Stimulated activated CD8-positive, alpha-beta memory T cell treated with anti-CD3 and anti-CD28 coated beads, Interleukin-7, amount 100 ng/mL, for 1 hour (primary cell): ENCODE measurements at regions not wholly inside any gene's neighbourhood (a gene's known extent, or its start where the extent isn't known, plus 50 kb on each side); places are given as distances from the start of the nearest gene placed in this dataset.

Experiments
- DNase-seq, 2 donors: peaks; one replicate each; pipeline ENCODE4 v3.0.0-alpha.2; 2020; ENCODE audit warnings: low read depth in 2 of 2

DNA sequence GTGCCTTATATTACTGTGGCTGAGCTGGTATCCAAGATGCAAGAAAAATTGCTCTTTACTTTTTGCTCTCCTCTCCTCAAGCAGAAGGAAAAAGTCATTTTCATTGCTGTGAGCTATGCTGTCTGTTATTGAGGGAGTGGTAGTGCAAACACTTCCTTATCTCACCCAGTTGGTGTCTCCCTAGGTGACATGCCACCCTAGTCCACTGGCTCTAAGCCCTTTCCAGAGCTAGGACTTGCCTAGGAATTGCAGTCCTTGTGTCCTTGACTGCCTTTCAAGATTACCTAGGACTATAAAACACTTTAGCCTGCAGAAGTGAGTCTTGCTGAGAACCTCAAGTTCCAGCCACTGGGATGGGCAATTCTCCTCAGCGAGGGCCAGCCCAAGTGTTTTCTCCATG lies 458.3 kb downstream of the MRPL39 start:
- no peak for DNase-seq

DNA sequence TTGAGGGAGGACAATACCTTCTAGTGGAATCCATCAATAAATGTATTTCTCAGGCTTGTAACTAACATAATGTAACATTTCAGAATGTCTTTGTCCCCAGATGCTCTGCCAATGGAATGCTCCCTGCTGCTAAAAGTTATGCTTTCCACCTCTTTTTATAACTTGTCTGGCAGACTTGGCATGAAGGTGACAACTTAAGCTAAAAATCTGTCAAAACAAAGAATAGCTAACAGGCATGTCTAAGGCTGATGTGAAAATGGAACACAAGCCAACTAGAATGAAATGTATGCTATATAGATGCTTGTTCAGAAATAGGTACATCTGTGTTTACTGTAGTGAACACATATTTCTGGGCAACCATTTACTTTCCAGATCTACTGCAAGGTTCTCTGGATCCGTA lies 467.9 kb downstream of the MRPL39 start:
- DNase-seq = no peak

DNA sequence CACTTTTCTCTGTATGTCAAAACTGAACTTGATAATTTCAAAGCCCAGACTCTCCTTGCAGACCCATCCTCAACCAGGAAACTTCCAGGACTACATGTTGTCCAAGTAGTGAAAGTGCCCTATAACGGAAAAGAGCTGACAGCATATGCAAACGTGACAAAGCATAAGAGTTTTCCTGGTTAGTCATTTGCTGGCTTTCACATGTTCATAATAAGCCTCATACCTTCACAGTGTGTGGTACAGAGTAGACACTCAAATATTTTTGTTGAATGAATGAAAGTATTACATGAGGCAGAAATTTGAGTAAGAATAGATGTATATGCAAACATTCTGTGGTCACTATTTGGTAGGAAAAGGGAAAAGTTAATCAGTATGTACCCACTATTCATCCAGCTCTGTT lies 473.3 kb downstream of the MRPL39 start:
- DNase-seq = no peak

DNA sequence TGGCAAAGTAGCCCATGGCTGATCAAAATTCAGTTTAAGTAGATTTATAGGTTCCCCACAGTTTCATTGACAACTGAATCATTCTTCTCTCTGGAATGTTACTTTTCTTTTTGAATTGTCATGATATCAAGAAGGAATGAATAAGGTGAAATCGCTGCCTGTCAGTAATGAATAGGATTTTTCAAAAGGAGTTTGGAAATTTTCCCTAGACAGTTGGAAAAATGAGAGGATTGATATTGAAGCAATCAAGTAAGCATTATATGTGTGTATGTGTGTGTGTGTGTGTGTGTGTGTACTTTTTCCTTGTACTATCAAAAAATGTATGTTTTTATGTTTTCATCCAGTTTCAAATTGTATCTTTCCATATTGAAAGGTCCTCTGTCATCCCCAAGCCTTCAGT lies 479.5 kb downstream of the MRPL39 start:
- DNase-seq = no peak

DNA sequence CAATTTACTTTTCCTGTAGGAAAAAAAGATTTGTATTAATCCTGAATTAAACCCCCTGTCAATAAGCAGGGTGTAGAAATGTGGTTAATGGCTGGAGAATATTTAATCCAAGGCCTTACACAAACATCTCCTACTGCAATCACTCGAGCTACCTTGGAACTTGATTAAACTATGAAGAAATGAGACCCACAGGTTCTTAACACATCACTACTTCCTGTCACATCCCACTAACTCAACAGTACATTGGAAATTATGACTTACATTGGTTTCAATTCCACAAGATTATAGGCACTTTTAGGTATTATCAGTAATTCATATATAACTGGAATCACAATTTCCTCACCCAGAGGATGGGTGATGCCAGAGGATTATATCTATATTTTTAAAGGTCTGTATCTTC lies 480.3 kb downstream of the MRPL39 start:
- no peak for DNase-seq

DNA sequence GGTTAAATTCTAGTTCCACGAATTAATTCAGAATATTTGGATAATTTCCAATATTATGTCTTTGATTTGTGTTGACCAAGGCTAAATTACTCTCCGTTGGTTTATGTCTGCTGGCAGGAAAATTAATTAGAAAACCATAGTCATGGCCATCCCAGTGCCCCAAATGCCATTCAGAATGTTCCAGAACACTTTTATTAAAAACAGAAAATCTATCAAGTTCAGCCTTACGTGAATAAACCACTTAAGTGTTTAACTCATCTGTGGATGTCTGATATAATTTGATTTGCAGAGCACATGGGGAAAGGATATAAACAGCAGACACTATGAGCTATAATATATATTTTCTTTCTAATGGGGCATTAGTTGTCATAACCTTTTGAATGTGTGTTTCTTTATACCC lies 480.7 kb downstream of the MRPL39 start:
- DNase-seq = no peak

DNA sequence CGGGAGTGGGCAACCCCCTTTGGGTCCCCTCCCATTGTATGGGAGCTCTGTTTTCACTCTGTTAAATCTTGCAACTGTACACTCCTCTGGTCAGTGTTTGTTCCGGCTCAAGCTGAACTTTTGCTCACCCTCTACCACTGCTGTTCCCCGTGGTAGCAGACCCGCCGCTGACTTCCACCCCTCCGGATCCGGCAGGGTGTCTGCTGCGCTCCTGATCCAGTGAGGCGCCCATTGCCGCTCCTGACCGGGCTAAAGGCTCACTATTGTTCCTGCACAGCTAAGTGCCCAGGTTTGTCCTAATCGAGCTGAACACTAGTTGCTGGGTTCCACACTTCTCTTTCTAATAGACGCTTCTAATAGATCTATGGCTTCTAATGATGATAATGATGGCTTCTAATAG lies 488.6 kb downstream of the MRPL39 start:
- DNase-seq = no peak

DNA sequence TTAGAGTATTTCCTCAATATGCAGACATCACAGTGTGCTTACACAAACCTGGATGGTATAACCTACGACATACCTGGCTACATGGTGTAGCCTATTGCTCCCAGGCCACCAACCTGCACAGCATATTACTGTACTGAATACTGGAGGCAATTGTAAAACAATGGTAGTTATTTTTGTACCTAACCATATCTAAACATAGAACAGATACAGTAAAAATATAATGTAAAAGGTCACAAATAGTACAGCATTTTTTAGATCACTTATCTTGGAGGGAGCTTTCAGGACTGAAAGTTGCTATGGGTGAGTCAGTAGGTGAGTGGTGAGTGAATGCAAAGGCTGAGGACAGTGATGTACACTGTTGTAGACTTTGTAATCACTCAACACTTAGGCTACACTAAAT lies 492.3 kb downstream of the MRPL39 start:
- DNase-seq = no peak

DNA sequence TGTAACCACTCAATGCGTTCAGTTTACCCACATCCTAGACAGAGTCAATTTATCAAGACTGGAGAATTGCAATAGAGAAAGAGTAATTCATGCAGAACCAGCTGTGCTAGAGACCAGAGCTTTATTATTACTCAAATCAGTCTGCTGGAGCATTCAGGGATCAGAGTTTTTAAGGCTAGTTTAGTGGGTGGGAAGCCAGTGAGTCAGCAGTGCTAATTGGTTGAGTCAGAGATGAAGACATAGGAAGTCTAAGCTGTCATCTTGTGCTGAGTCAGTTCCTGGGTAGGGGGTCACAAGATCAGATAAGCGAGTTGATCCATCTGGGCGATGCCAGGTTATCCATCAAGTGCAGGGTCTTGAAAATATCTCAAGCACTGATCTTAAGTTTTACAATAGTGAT lies 499.6 kb downstream of the MRPL39 start:
- no peak for DNase-seq

DNA sequence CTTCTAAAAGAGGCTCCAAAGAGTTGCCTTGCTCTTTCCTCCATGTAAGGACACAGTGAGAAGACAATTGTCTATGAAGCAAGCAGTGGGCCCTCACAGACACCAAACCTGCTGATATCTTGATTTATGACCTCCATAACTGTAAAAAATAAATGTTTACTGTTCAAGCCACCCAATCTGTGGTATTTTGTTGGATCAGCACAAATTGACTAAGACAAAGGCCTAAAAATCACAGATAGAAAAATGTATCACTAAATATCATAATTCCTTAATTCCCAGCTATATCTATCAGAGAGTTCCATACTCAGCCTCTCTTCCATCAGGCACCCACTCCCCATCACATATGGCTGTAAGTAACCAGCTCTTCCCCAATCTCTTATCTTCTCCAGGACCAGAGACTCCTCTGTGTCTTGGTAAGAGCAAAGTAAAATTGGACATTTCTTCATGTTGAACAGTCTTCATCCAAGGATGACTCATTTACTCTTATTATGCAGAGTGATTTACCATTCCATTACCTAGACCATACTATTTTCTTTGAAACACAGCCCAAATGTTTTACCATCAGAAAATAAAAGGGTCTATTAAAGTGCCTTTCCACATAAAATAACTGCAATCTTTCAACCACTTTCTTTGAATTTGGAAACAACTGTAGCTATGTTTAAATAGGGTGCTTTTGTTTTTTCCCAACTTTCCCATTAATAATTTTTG lies 503.6 kb downstream of the MRPL39 start:
- no peak for DNase-seq

DNA sequence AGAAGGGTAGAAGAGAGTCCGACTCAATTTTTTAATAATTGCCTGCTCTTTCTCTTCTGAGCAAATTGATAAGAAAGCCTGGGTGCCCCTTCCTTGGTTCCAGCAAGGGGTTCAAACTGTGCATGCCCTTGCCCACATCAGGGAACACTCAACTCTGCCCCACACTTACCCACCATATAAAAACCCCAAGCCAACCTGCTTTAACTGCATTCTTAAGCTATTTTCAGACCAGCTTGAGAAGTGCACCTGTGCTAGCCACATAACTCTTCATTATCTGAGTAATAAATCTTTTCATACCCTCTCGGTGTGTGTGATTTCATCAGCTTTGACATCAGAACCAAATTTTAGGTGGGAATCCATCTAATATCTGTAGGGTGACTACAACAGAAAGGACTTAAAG lies 509.6 kb downstream of the MRPL39 start:
- no peak for DNase-seq

DNA sequence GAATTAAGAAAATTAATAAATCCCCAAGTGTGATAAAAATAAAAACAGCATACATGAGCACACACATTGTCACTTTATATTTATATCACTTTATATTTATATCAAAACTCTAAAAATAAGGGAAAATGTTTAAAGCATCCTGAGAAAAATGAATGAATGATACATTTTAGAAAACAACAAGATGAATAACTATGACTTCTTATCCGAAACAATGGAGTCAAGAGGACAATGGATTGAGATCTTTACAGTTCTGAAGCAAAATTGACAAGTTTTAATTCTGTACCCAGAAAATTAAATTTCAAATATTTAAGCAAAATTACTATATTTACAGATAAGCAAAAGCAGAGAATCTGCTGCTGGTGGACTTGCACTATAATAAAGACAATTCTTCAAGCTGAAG lies 512.6 kb downstream of the MRPL39 start:
- DNase-seq = no peak

DNA sequence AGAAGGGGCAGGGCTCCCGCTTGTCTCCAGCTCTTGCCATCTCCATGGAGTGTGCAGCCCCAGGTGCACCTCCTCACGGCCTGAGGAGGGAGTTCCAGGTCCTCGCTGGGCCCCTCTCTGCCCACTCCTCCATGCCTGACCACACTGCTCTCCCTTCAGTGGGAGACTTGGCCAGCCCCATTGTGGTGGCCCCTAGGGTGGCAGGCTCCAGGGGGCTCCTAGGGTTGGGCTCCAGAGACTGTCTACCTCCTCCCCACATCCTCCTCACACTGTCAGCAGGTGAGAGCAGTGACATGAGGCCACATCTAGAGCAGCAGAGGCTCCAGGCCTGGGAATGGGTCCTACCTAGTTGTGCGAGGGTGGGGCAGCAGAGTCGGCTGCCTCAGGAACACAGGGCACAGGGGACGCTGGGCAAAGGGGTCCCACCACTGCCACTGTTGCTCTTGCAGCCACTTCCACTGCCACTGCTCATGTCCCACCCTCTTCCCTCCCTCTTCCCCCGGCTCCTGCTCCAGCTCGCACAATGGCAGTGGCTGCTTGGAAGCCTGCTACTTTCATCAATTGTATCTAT lies 514.8 kb downstream of the MRPL39 start:
- DNase-seq = no peak

DNA sequence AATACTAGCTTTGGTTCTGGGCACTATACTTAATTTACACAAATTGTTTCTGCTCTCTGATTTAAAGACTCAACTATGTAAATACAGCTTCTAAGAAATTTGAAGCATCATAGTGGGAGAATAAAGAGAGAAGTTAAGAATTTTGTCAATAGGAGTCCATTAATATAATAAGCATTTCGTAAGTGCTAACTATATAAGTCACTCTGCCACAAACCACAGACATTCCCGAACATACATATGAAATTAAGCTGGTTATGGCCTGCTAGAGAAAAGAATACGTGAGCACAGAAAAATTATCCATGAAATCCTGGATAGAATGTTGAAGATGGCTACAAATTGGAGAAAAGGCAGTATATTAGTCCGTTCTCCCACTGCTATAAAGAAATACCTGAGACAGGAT lies 526.2 kb downstream of the MRPL39 start:
- no peak for DNase-seq

DNA sequence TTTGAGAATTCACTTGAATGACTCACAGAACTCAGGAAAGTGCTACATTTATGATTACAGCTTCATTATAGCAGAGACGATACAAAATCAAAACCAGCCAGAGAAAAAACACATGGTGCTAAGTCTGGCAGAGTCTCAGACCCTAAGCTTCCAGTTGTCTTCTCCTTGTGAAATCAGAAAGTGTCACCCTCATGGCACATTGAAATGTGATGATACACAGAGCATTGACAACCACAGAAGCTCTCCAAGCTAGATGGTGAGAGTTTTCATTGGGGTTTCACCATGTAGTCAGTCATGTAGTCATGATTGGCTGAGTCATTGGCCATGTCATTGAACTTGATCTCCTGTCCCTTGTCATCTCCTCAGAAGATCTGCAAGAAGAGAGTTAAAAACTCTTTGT lies 526.6 kb downstream of the MRPL39 start:
- DNase-seq = no peak

DNA sequence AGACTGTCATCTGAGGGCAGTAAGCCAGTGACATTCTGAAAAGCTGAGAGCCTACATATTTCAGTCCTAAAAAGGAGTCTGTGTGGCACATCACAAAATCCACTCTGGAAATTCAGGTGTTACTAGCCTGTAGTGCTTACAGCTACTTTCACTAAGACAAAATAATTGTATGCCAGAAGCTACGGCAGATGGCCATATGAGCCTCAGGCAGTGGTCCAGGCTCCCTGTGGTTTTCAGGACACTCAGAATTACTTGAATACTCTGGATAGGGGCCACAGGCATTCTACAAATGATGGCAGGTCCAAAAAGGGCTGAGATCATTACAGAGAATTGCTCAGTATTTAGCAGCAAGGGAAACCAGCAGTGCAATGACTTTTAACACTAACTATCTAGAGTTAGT lies 527.1 kb downstream of the MRPL39 start:
- no peak for DNase-seq

DNA sequence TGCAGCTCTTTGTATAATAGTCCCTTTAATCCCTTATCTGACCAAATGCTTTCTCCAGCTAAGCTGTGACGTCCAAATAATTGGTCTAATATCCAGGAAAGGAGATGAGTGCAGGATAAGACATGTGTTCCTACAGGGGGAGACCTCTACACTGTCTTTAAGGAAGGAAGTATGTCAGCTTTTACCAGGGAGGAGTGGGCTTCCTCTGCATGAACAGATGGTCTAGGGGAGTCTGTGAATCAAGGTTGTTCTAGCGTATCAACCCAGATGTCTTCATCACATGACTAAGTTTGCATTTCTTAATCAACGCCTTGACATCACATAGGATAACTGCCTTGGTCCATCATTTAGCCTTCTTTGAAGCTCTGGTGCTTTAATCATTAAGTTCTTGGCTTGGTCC lies 528.2 kb downstream of the MRPL39 start:
- no peak for DNase-seq

DNA sequence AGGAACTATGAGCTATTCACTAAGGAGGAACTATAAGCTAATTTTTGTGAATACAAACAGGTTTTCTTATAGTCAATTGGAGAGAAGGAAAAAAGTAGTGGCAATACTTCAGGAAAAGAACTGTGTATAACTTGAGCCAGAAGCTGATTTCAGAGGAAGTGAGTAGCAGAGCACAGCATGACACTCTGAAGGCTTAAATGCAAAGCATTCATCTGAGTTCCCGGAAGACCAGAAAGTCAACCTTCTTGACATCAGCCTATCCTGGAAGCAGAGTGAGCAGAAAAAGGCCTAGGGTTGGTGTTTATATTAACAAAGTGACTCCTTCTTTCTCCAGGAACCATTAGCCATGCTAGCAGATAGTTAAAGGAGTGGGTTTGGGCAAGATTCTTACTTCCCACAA lies 545.2 kb downstream of the MRPL39 start:
- no peak for DNase-seq

DNA sequence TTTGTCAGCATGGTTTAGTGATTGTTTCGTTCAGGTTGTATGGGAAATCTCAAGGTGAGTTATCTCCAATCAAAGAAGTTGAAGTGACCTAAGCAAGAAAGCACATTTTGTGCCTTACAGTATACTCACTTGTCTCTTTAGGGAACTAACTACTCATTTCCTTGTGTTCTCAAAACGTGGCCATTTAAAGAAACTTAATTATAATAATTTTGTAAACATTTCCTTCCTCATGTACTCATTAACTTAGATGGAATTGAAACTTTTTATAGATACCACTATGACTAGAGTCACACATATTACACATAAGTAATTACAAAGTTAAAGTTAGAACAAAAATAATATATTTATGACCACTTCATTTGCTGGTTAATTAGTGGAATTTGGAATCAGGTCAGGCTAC lies 552.6 kb downstream of the MRPL39 start:
- DNase-seq = no peak

DNA sequence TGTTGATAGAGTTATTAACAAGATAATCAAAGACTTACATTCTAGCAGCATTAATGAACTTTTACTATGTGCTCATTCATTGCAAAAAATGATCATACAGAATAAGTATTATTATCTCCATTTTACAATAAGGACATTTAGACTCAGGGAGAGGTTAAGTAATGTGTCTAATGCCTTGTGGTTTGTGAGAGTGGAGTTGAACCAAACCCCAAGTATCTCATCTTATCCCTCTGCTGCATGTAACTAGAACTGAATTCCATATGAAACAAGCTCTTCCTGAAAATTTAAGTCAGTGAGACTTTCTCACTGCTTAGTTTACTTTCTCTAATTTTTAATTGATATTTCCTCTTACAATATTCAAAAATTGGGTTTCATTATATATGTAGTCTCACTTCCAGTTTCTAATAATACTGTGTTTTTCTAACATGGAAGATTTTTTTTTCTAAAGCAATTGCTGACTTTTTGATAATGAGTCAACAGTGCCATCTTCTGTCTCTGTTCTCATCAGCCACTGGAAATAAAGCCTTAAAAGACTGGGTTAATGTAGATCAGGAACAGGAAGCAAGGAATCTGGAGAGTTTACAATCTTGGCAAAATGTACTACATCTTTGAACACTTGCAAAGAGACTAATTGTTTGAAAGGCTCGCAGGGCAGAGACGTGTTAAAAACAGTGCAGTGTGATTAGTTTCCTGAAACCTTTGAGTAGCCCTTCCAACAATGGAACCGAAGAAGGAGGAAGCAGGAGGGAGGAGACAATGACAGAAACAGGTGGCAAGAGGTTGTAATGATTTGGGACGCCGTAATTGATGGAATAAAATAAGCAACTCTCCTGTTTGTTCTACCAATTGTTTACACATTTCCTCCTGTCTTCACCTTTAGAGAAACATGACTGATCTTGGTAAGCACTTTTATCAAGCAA lies 567.6 kb downstream of the MRPL39 start:
- no peak for DNase-seq

DNA sequence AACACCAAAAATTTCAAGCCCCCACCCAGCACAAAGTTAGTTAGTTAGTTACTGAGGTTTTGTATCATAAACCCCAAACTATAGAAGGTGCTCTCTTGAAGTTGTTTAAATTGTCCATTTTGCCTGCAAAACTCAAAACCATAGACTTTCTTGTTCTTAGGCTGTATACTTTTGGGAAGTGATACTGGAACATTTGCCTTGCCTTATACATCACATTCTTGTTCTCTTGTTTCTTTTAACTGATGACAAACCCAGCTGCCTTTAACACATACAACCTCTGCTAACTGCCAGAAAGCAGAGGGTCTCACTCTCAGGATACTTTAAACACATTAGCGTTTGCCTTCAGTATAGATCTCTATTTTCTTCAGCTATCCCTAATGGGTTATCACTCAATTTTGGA lies 570.5 kb downstream of the MRPL39 start:
- DNase-seq = no peak

DNA sequence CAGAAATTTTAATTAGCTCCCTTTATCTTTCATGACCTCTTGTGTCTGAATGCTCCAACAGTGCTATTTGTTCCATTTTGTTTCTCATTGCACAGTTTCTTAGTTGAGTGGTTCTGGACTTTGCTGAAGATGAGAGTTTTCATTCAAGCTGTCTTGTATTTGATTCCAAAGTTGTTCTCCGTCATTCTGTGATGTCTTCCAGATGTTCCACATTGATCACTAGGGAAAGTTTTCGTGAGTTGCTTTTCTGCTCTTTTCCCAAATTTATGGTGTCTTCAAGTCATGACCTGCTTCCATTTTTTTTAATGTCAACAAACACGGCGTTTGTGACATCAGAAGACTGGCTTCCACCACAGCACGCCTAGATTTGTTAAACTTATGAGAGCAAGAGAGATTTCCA lies 575.5 kb downstream of the MRPL39 start:
- no peak for DNase-seq

DNA sequence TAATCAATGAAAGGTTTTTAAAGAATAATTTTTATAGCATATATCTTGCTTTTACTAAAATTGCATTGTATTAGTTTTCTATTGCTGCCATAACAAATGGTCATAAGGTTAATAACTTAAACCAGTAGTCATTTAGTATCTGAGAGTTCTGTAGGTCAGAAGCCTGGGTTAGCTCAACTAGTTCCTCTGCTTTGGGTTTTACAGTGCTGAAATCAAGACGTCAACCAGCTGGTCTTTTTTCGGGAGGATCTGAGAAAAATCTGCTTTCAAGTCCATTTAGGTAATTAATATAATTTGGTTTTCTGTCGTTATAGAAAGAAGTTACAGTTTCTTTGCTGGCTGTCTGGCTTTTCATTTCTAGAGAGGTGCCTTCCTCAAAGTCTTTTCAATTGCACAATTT lies 577.7 kb downstream of the MRPL39 start:
- no peak for DNase-seq
